ENCODE measurements at regions not wholly inside any gene's neighbourhood (a gene's known extent, or its start where the extent isn't known, plus 50 kb on each side); places are given as distances from the start of the nearest gene placed in this dataset.
"Not testable (repeated sequence)": the region's sequence is repeated elsewhere in the genome, so short reads cannot be mapped to it uniquely, and the experiment has no call there.

DNA sequence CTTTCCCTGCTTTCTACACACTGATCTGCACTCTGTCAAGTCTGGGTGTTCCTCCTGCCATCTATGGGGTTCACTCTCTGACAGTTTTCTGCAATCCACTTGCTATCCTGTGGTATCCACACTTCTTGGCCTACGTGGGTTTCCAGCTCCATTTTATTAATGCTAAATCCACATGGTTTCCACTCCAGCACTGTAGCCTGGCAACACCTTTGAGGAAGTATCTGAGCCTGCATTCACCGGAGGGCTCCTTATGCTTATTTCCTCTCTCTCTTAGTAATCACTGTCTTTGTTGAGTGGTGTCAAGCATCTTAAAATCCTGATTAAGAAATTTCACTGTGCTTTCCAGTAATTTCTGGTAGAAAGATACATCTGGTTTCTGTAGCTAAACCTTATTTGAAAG, 703.7 kb downstream of the TMEM121 start:
- no peak overlapping the region for H3K27ac ChIP-seq
- ATAC-seq (no peak), DNase-seq (no peak)
- TF ChIP-seq, protein P1, sequence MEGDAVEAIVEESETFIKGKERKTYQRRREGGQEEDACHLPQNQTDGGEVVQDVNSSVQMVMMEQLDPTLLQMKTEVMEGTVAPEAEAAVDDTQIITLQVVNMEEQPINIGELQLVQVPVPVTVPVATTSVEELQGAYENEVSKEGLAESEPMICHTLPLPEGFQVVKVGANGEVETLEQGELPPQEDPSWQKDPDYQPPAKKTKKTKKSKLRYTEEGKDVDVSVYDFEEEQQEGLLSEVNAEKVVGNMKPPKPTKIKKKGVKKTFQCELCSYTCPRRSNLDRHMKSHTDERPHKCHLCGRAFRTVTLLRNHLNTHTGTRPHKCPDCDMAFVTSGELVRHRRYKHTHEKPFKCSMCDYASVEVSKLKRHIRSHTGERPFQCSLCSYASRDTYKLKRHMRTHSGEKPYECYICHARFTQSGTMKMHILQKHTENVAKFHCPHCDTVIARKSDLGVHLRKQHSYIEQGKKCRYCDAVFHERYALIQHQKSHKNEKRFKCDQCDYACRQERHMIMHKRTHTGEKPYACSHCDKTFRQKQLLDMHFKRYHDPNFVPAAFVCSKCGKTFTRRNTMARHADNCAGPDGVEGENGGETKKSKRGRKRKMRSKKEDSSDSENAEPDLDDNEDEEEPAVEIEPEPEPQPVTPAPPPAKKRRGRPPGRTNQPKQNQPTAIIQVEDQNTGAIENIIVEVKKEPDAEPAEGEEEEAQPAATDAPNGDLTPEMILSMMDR (IDR thresholded peaks at IDR 0.05): no peak
- no peaks in the 10 kb centered on the region for H3K36me3 ChIP-seq
- H3K9me3 ChIP-seq: no peaks in the 10 kb centered on the region
- no peaks in the 10 kb centered on the region for H3K4me1 ChIP-seq
- intact Hi-C loops (cut with DNase I): no loop called here
- H3K27me3 ChIP-seq: peaks cover 0 to under 1% of the 10 kb centered on the region in 2 donors
- H3K4me3 ChIP-seq: no peak overlapping the region

GRCh38 chr14:106233191-106233590, 706.8 kb downstream of the TMEM121 start:
- H3K27me3 ChIP-seq; ATAC-seq; H3K9me3 ChIP-seq; H3K4me3 ChIP-seq; DNase-seq; intact Hi-C loops (cut with DNase I); H3K27ac ChIP-seq; H3K4me1 ChIP-seq; H3K36me3 ChIP-seq: not testable (repeated sequence)

GRCh38 chr14:106234525-106235254, 708.3 kb downstream of the TMEM121 start:
- intact Hi-C loops (cut with DNase I); H3K4me1 ChIP-seq; DNase-seq; H3K36me3 ChIP-seq; H3K9me3 ChIP-seq; ATAC-seq; H3K27me3 ChIP-seq; H3K27ac ChIP-seq; H3K4me3 ChIP-seq: not testable (repeated sequence)
- TF ChIP-seq, protein P1 (IDR thresholded peaks at IDR 0.05): peak in 1 of 2 donors; percentile 54

DNA sequence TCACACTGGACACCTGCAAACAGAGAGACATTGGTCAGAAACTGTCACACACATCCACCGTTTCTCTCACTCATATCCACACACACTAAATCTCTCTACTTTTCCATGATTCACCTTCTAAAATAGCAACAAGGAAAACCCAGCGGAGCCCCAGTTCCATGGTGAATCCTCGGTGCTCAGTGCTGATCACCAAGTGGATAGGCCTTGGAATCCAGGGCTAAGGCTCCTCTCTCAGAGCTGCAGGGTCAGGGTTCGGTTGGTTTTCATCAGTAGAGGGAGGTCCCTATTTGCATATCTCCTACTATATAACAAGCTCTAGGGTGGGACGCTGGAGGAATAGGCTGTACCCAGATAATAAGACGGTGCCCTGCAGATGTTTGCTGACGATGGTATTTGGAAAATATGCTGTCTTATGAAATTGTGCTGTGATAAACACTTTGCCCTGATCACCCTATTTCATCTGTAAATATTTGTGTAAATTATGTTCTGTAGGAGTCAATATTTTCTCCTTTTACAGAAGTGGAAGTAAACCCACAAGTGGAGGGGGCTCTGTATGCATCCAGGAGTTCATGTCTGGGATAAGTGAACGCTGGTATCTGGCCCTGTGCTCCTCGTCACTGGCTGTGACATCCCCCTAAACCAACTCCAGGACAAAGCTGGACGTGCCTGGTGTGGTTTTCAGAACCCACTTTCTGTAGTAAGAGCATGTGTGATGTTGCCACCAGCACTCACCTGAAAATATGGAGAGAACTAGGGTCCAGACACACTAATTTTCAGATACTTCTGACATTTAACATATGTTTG, 709.2 kb downstream of the TMEM121 start:
- Histone ChIP-seq H3K36me3 (no peaks in the 10 kb centered on the region), H3K4me3 (no peak overlapping the region), H3K27me3 (peaks cover 1 to 9% of the 10 kb centered on the region in 2 donors), H3K4me1 (no peaks in the 10 kb centered on the region), H3K9me3 (no peaks in the 10 kb centered on the region), H3K27ac (no peak overlapping the region)
- intact Hi-C loops (cut with DNase I): no loop called here
- TF ChIP-seq, protein P1 (IDR thresholded peaks at IDR 0.05): no peak
- no peak for DNase-seq
- ATAC-seq: no peak

DNA sequence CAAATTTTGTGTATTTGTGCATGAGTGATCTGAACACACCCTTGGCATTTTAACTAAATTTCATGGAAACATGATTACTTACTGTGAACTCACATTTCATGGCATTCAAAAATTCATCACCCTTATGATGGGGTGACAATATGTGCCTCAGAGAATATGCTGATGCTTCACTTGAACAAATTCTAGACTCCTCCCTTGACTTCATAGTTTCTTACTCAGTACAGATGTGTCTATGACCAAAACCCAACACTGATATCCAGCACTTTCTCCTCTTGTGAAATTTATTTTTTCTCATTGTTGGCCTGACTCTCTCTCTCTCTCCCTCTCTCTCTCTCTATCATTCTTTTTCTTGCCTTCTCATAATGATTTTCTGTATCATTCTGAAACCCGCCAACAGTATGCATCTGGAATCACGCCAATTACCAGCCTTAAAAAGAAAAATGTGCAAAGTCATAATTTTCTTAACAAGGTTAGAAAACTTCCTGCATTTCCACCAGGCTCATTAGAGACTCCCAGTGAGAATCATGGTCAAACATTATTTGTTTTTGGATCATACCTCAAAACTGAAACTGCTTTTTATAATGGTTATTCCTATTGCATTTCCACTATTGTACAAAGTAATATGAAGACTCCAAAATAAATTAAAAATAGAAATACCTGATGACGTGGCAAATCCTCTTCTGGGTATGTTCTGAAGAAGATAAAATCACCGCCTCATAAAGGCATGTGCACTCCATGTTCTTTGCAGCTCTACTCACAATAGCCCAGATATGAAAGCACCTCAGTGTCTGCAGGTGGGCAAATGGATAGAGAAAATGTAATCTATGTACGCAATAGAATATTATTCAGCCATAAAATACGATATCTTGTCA, 722.2 kb downstream of the TMEM121 start:
- Histone ChIP-seq H3K4me3 (no peak overlapping the region), H3K9me3 (peaks cover 0 to 5% of the 10 kb centered on the region in 2 donors), H3K27ac (no peak overlapping the region), H3K27me3 (peaks cover 0 to 23% of the 10 kb centered on the region in 2 donors), H3K36me3 (no peaks in the 10 kb centered on the region), H3K4me1 (no peaks in the 10 kb centered on the region)
- no peak for DNase-seq
- TF ChIP-seq, protein P1 (IDR thresholded peaks at IDR 0.05): no peak
- intact Hi-C loops (cut with DNase I): no loop called here
- ATAC-seq: no peak

GRCh38 chr14:106253995-106254394, 727.6 kb downstream of the TMEM121 start:
- peaks cover 0 to 27% of the 10 kb centered on the region in 2 donors for H3K27me3 ChIP-seq
- ATAC-seq; H3K9me3 ChIP-seq; H3K27ac ChIP-seq; DNase-seq; H3K4me1 ChIP-seq; H3K4me3 ChIP-seq; H3K36me3 ChIP-seq; intact Hi-C loops (cut with DNase I): not testable (repeated sequence)

Measured in left lung (tissue), 4 donors.